Liver (tissue), 8 donors: ENCODE measurements at regions not wholly inside any gene's neighbourhood (a gene's known extent, or its start where the extent isn't known, plus 50 kb on each side); places are given as distances from the start of the nearest gene placed in this dataset.
A peak's percentile ranks its signal among the peaks of the same experiment; 100 is the strongest.

Experiments
- DNase-seq: peaks from one replicate; pipeline ENCODE4 v3.0.0-alpha.2; 2017; ENCODE audit warnings: low spot score
- H3K27ac ChIP-seq, 2 donors: one replicate each; pipeline ENCODE4 v1.7.0; 2013; ENCODE audit warnings: inconsistent platforms in 2 of 2, low read length in 2 of 2, control low read depth in 1 of 2, low read depth in 1 of 2, mild to moderate bottlenecking in 1 of 2
- H3K27me3 ChIP-seq, 4 donors: one replicate each; pipeline versions ENCODE4 v1.6.1 to v1.7.0; 2013; ENCODE audit warnings: low read length in 3 of 4, inconsistent platforms in 1 of 4, mild to moderate bottlenecking in 1 of 4, moderate library complexity in 1 of 4; ENCODE audit not compliant: control insufficient read depth in 4 of 4, insufficient read depth in 4 of 4
- H3K36me3 ChIP-seq, 4 donors: one replicate each; pipeline versions ENCODE4 v1.6.1 to v1.7.0; 2013; ENCODE audit warnings: low read length in 3 of 4, mild to moderate bottlenecking in 3 of 4, low read depth in 1 of 4, moderate library complexity in 1 of 4; ENCODE audit not compliant: control insufficient read depth in 4 of 4, insufficient read depth in 3 of 4
- H3K4me1 ChIP-seq, 4 donors: one replicate each; pipeline versions ENCODE4 v1.6.1 to v1.7.0; 2013; ENCODE audit warnings: low read length in 3 of 4, mild to moderate bottlenecking in 3 of 4, moderate library complexity in 1 of 4; ENCODE audit not compliant: control insufficient read depth in 4 of 4, insufficient read depth in 4 of 4
- H3K4me3 ChIP-seq, 3 donors: one replicate each; pipeline versions ENCODE4 v1.6.1 to v1.7.0; 2013; ENCODE audit warnings: low read length in 3 of 3, control low read depth in 1 of 3, low read depth in 1 of 3, mild to moderate bottlenecking in 1 of 3
- H3K9ac ChIP-seq, 2 donors: one replicate each; pipeline ENCODE4 v1.7.0; 2013; ENCODE audit warnings: low read length in 2 of 2, mild to moderate bottlenecking in 2 of 2, moderate library complexity in 2 of 2, control low read depth in 1 of 2, low read depth in 1 of 2
- H3K9me3 ChIP-seq, 4 donors: one replicate each; pipeline versions ENCODE4 v1.6.1 to v1.7.0; 2013; ENCODE audit warnings: low read length in 3 of 4; ENCODE audit not compliant: control insufficient read depth in 4 of 4
- EGR1 ChIP-seq, 2 donors: IDR thresholded peaks; 2 replicates each; pipeline ENCODE4 v1.6.1; 2016 to 2018; ENCODE audit warnings: antibody characterized with exemption in 2 of 2, low read depth in 2 of 2
- FOXA1 ChIP-seq: IDR thresholded peaks from 2 replicates; pipeline ENCODE4 v1.6.1; 2016; ENCODE audit warnings: antibody characterized with exemption
- FOXA2 ChIP-seq: IDR thresholded peaks from 2 replicates; pipeline ENCODE4 v1.6.1; 2016; ENCODE audit warnings: antibody characterized with exemption
- GABPA ChIP-seq, 2 donors: IDR thresholded peaks in 1 of 2; conservative IDR thresholded peaks in 1 of 2; 2 replicates each; pipeline ENCODE4 v1.6.1; 2016; ENCODE audit warnings: antibody characterized with exemption in 2 of 2, mild to moderate bottlenecking in 1 of 2, moderate library complexity in 1 of 2
- HNF4A ChIP-seq, 2 donors: conservative IDR thresholded peaks; 2 replicates each; pipeline ENCODE4 v1.6.1; 2016; ENCODE audit warnings: antibody characterized with exemption in 2 of 2, mild to moderate bottlenecking in 2 of 2
- HNF4G ChIP-seq: IDR thresholded peaks from 2 replicates; pipeline ENCODE4 v1.6.1; 2016; ENCODE audit warnings: antibody characterized with exemption
- JUND ChIP-seq, 2 donors: IDR thresholded peaks; 2 replicates each; pipeline ENCODE4 v1.6.1; 2016; ENCODE audit warnings: antibody characterized with exemption in 2 of 2
- NR2F2 ChIP-seq: IDR thresholded peaks from 2 replicates; pipeline ENCODE4 v1.6.1; 2016; ENCODE audit warnings: antibody characterized with exemption
- RAD21 ChIP-seq, 2 donors: IDR thresholded peaks; 2 replicates each; pipeline ENCODE4 v1.6.1; 2016; ENCODE audit warnings: antibody characterized with exemption in 2 of 2, mild to moderate bottlenecking in 2 of 2
- RXRA ChIP-seq, 2 donors: IDR thresholded peaks; 2 replicates each; pipeline ENCODE4 v1.6.1; 2017 to 2018; ENCODE audit warnings: antibody characterized with exemption in 2 of 2, mild to moderate bottlenecking in 1 of 2
- SP1 ChIP-seq: IDR thresholded peaks from 2 replicates; pipeline ENCODE4 v1.6.1; 2018; ENCODE audit warnings: antibody characterized with exemption, mild to moderate bottlenecking
- TAF1 ChIP-seq: conservative IDR thresholded peaks from 2 replicates; pipeline ENCODE4 v1.6.1; 2016; ENCODE audit warnings: antibody characterized with exemption, mild to moderate bottlenecking
- YY1 ChIP-seq: IDR thresholded peaks from 2 replicates; pipeline ENCODE4 v1.6.1; 2016; ENCODE audit warnings: antibody characterized with exemption, mild to moderate bottlenecking
- WGBS: extraction: QIAGEN DNeasy Blood & Tissue Kit; methylation state at CpG from one replicate; pipeline ENCODE4 v1.1.7; 2013; 5-methylcytosine and 5-hydroxymethylcytosine counted together
- TF ChIP-seq, protein P1 (sequence below): fragments of 150-350 bp; IDR thresholded peaks from 2 replicates; pipeline ENCODE4 v1.5.1; 2017; ENCODE audit warnings: improper control_type of control experiment, low read depth, low read length; ENCODE audit not compliant: missing input control
- TF ChIP-seq, protein P2 (sequence below): IDR thresholded peaks from 2 replicates; pipeline ENCODE4 v1.6.1; 2016; ENCODE audit warnings: antibody characterized with exemption
- TF ChIP-seq, protein P3 (sequence below): IDR thresholded peaks from 2 replicates; pipeline ENCODE4 v1.6.1; 2016; ENCODE audit warnings: antibody characterized with exemption, mild to moderate bottlenecking
- TF ChIP-seq, protein P4 (sequence below): IDR thresholded peaks from 2 replicates; pipeline ENCODE4 v1.6.1; 2016; ENCODE audit warnings: antibody characterized with exemption
- donor health status: healthy.
- donor health status: healthy.
- donor health status: healthy.
- donor health status: healthy.
- donor health status: healthy.

DNA sequence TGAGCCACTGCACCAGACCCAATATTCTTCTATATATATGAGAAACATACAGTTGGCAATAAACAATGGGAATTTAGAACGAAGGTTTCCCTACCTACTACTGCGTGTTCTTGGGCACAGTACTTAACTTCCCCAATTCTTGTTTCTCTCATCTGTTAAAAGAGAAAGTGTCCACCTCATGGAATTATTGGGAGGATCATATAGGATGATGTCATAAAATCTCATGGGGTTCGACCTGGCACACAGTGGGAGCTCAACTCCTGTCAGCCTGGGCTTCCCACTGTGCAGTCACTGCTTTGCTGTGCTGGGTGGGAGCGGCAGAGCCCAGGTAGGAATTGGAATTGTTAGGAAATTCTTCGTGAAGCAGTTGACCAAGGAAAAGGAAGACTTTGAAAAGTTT, 203.3 kb downstream of the SH3BP4 start:
- WGBS: 90% methylated on average over 5 of the region's 5 CpGs
- Histone ChIP-seq H3K36me3 (no peaks in the 10 kb centered on the region), H3K27ac (no peak overlapping the region), H3K9ac (no peak overlapping the region), H3K4me3 (no peak overlapping the region), H3K9me3 (no peaks in the 10 kb centered on the region), H3K4me1 (no peaks in the 10 kb centered on the region), H3K27me3 (peaks cover 0 to under 1% (median 0%) of the 10 kb centered on the region in 4 donors)
- TF ChIP-seq, protein P1, sequence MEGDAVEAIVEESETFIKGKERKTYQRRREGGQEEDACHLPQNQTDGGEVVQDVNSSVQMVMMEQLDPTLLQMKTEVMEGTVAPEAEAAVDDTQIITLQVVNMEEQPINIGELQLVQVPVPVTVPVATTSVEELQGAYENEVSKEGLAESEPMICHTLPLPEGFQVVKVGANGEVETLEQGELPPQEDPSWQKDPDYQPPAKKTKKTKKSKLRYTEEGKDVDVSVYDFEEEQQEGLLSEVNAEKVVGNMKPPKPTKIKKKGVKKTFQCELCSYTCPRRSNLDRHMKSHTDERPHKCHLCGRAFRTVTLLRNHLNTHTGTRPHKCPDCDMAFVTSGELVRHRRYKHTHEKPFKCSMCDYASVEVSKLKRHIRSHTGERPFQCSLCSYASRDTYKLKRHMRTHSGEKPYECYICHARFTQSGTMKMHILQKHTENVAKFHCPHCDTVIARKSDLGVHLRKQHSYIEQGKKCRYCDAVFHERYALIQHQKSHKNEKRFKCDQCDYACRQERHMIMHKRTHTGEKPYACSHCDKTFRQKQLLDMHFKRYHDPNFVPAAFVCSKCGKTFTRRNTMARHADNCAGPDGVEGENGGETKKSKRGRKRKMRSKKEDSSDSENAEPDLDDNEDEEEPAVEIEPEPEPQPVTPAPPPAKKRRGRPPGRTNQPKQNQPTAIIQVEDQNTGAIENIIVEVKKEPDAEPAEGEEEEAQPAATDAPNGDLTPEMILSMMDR: no peak
- TF ChIP-seq, protein P2, sequence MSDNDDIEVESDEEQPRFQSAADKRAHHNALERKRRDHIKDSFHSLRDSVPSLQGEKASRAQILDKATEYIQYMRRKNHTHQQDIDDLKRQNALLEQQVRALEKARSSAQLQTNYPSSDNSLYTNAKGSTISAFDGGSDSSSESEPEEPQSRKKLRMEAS: no peak
- no peak for TF ChIP-seq FOXA2
- no peak for TF ChIP-seq HNF4G
- TF ChIP-seq, protein P3, sequence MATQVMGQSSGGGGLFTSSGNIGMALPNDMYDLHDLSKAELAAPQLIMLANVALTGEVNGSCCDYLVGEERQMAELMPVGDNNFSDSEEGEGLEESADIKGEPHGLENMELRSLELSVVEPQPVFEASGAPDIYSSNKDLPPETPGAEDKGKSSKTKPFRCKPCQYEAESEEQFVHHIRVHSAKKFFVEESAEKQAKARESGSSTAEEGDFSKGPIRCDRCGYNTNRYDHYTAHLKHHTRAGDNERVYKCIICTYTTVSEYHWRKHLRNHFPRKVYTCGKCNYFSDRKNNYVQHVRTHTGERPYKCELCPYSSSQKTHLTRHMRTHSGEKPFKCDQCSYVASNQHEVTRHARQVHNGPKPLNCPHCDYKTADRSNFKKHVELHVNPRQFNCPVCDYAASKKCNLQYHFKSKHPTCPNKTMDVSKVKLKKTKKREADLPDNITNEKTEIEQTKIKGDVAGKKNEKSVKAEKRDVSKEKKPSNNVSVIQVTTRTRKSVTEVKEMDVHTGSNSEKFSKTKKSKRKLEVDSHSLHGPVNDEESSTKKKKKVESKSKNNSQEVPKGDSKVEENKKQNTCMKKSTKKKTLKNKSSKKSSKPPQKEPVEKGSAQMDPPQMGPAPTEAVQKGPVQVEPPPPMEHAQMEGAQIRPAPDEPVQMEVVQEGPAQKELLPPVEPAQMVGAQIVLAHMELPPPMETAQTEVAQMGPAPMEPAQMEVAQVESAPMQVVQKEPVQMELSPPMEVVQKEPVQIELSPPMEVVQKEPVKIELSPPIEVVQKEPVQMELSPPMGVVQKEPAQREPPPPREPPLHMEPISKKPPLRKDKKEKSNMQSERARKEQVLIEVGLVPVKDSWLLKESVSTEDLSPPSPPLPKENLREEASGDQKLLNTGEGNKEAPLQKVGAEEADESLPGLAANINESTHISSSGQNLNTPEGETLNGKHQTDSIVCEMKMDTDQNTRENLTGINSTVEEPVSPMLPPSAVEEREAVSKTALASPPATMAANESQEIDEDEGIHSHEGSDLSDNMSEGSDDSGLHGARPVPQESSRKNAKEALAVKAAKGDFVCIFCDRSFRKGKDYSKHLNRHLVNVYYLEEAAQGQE: no peak
- TF ChIP-seq GABPA (IDR thresholded peaks at IDR 0.05 in 1 of 2, conservative IDR thresholded peaks at IDR 0.05 in 1 of 2): no peak
- TF ChIP-seq HNF4A (conservative IDR thresholded peaks at IDR 0.05): no peak
- TF ChIP-seq NR2F2: no peak
- TF ChIP-seq JUND (IDR thresholded peaks at IDR 0.05): no peak
- TF ChIP-seq YY1: no peak
- no peak for TF ChIP-seq RXRA (IDR thresholded peaks at IDR 0.05)
- TF ChIP-seq FOXA1: no peak
- no peak for TF ChIP-seq EGR1 (IDR thresholded peaks at IDR 0.05; ENCODE audit: low read depth in 2 of 2)
- TF ChIP-seq TAF1: no peak
- no peak for TF ChIP-seq SP1
- TF ChIP-seq, protein P4, sequence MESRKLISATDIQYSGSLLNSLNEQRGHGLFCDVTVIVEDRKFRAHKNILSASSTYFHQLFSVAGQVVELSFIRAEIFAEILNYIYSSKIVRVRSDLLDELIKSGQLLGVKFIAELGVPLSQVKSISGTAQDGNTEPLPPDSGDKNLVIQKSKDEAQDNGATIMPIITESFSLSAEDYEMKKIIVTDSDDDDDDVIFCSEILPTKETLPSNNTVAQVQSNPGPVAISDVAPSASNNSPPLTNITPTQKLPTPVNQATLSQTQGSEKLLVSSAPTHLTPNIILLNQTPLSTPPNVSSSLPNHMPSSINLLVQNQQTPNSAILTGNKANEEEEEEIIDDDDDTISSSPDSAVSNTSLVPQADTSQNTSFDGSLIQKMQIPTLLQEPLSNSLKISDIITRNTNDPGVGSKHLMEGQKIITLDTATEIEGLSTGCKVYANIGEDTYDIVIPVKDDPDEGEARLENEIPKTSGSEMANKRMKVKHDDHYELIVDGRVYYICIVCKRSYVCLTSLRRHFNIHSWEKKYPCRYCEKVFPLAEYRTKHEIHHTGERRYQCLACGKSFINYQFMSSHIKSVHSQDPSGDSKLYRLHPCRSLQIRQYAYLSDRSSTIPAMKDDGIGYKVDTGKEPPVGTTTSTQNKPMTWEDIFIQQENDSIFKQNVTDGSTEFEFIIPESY: no peak
- TF ChIP-seq RAD21 (IDR thresholded peaks at IDR 0.05): no peak
- no peak for DNase-seq

DNA sequence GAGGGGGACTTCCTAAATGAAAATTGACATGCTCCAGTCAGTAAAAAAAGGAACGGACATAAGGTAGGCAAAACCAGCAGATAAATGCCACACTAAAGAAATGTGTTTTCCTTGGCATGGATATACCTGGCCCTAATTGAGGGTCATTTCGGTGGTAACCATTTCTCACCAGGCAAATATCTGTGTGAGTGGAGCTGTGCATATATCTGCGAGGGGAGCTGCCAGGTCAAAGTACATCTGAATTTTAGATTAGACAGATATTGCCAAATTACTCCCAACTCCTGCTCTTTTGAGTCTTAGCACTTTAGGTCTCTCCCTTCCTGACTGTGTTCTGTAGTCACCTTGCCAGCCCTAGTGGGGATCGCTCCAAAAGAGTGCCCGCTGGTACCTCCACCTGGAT, 204.2 kb downstream of the SH3BP4 start:
- H3K4me3 ChIP-seq: no peak overlapping the region
- no peaks in the 10 kb centered on the region for H3K9me3 ChIP-seq
- TF ChIP-seq HNF4A (conservative IDR thresholded peaks at IDR 0.05): peak in 1 of 2 donors; percentile 25
- TF ChIP-seq RAD21 (IDR thresholded peaks at IDR 0.05): no peak
- TF ChIP-seq, protein P4: no peak
- TF ChIP-seq, protein P1: no peak
- no peak for TF ChIP-seq FOXA2
- H3K36me3 ChIP-seq: no peaks in the 10 kb centered on the region
- no peak overlapping the region for H3K9ac ChIP-seq
- no peak for DNase-seq
- H3K4me1 ChIP-seq: no peaks in the 10 kb centered on the region
- WGBS: 70% methylated on average over 5 of the region's 5 CpGs
- no peaks in the 10 kb centered on the region for H3K27me3 ChIP-seq
- H3K27ac ChIP-seq: no peak overlapping the region
